CD14-positive monocyte (primary cell): ENCODE measurements at regions not wholly inside any gene's neighbourhood (a gene's known extent, or its start where the extent isn't known, plus 50 kb on each side); places are given as distances from the start of the nearest gene placed in this dataset.

Source experiments
- DNase-seq, 3 donors: peaks; one replicate each; pipeline ENCODE4 v3.0.0-alpha.2; 2011 to 2022
- H2AFZ ChIP-seq: 2 replicates; pipeline ENCODE4 v1.6.0; 2012; ENCODE audit warnings: mild to moderate bottlenecking, low read depth, low read length, inconsistent platforms; ENCODE audit not compliant: insufficient read depth, poor library complexity, severe bottlenecking
- H3K27ac ChIP-seq, 2 donors: 1 replicate in 1 of 2; 2 replicates in 1 of 2; pipeline ENCODE4 v1.5.1; 2012 to 2013; ENCODE audit warnings: low read length in 2 of 2, control low read depth in 1 of 2, inconsistent platforms in 1 of 2, low read depth in 1 of 2, mild to moderate bottlenecking in 1 of 2
- H3K27me3 ChIP-seq, 2 donors: one replicate each; pipeline versions ENCODE4 v1.6.0 to v1.6.1; 2011 to 2013; ENCODE audit warnings: low read length in 2 of 2; ENCODE audit not compliant: control insufficient read depth in 2 of 2, insufficient read depth in 2 of 2
- H3K36me3 ChIP-seq, 2 donors: replicated peaks in 1 of 2; 1 replicate in 1 of 2; 2 replicates in 1 of 2; pipeline versions ENCODE4 v1.5.1 to v1.6.1; 2012 to 2013; ENCODE audit warnings: low read length in 2 of 2, control low read depth in 1 of 2, inconsistent platforms in 1 of 2, mild to moderate bottlenecking in 1 of 2; ENCODE audit not compliant: insufficient read depth in 2 of 2, control insufficient read depth in 1 of 2
- H3K4me1 ChIP-seq, 2 donors: 1 replicate in 1 of 2; 2 replicates in 1 of 2; pipeline versions ENCODE4 v1.5.1 to v1.6.1; 2012 to 2013; ENCODE audit warnings: low read length in 2 of 2, control low read depth in 1 of 2, inconsistent platforms in 1 of 2, mild to moderate bottlenecking in 1 of 2, moderate library complexity in 1 of 2; ENCODE audit not compliant: insufficient read depth in 2 of 2, control insufficient read depth in 1 of 2
- H3K4me2 ChIP-seq: replicated peaks from 2 replicates; pipeline ENCODE3; 2012; ENCODE audit warnings: low read length, moderate library complexity, mild to moderate bottlenecking; ENCODE audit not compliant: poor library complexity, severe bottlenecking; ENCODE audit errors: extremely low read depth
- H3K4me3 ChIP-seq, 3 experiments: fragments of 200-600 bp in 1 of 3; sonication (generic) in 1 of 3; replicated peaks in 1 of 3; 1 replicate in 2 of 3; 2 replicates in 1 of 3; pipeline ENCODE4 v1.5.1; 2011 to 2013; ENCODE audit warnings: low read length in 3 of 3, mild to moderate bottlenecking in 3 of 3, control low read depth in 2 of 3, low read depth in 2 of 3, inconsistent platforms in 1 of 3, moderate library complexity in 1 of 3
- H3K79me2 ChIP-seq: 2 replicates; pipeline ENCODE4 v1.6.0; 2012; ENCODE audit warnings: mild to moderate bottlenecking, control low read depth, inconsistent platforms, low read length, moderate library complexity; ENCODE audit not compliant: insufficient read depth
- H3K9ac ChIP-seq: 2 replicates; pipeline ENCODE4 v1.6.0; 2017; ENCODE audit warnings: low read length, mild to moderate bottlenecking; ENCODE audit not compliant: insufficient read depth, poor library complexity, severe bottlenecking
- H3K9me3 ChIP-seq, 2 donors: replicated peaks in 1 of 2; 1 replicate in 1 of 2; 2 replicates in 1 of 2; pipeline versions ENCODE4 v1.5.1 to v1.6.1; 2012 to 2013; ENCODE audit warnings: low read length in 2 of 2, control low read depth in 1 of 2; ENCODE audit not compliant: control insufficient read depth in 1 of 2, insufficient read depth in 1 of 2
- H4K20me1 ChIP-seq: 2 replicates; pipeline ENCODE4 v1.6.0; 2012; ENCODE audit warnings: mild to moderate bottlenecking, low read length, control low read depth, moderate library complexity; ENCODE audit not compliant: insufficient read depth
- H3K27ac Mint-ChIP-seq, 7 donors: one replicate each; pipeline ENCODE4 v1.8.0; 2020; ENCODE audit warnings: mild to moderate bottlenecking in 7 of 7, mixed read lengths in 7 of 7, moderate library complexity in 6 of 7, inconsistent platforms in 2 of 7
- H3K27me3 Mint-ChIP-seq, 3 donors: one replicate each; pipeline ENCODE4 v1.8.0; 2021 to 2022; ENCODE audit warnings: low read depth in 3 of 3, mild to moderate bottlenecking in 3 of 3, mixed read lengths in 3 of 3, moderate library complexity in 3 of 3, inconsistent platforms in 1 of 3
- H3K36me3 Mint-ChIP-seq, 2 donors: one replicate each; pipeline ENCODE4 v1.8.0; 2020; ENCODE audit warnings: mixed read lengths in 2 of 2, inconsistent platforms in 1 of 2, mild to moderate bottlenecking in 1 of 2
- H3K4me1 Mint-ChIP-seq: one replicate; pipeline ENCODE4 v1.8.0; 2020; ENCODE audit warnings: mild to moderate bottlenecking, mixed read lengths
- H3K4me3 Mint-ChIP-seq, 2 donors: one replicate each; pipeline ENCODE4 v1.8.0; 2020; ENCODE audit warnings: mild to moderate bottlenecking in 2 of 2, mixed read lengths in 2 of 2, moderate library complexity in 1 of 2
- H3K9me3 Mint-ChIP-seq, 7 donors: one replicate each; pipeline ENCODE4 v1.8.0; 2020 to 2022; ENCODE audit warnings: mixed read lengths in 7 of 7, mild to moderate bottlenecking in 6 of 7, moderate library complexity in 6 of 7, inconsistent platforms in 2 of 7
- CTCF ChIP-seq: fragments of 200-600 bp; IDR thresholded peaks from one replicate; pipeline ENCODE4 v1.8.0; 2022; ENCODE audit warnings: antibody characterized with exemption, mild to moderate bottlenecking
- WGBS: methylation state at CpG from one replicate; pipeline ENCODE4 v1.1.5; 2013; ENCODE audit warnings: missing lambda C conversion rate; ENCODE audit not compliant: insufficient coverage; 5-methylcytosine and 5-hydroxymethylcytosine counted together
- intact Hi-C, 2 donors: fragments of 100-400 bp; cut with micrococcal nuclease; formaldehyde crosslinking; loops; one replicate each; pipeline versions ENCODE4 v1.15.0 to v1.15.1; 2023

GRCh38 chr7:47097431-47097830, 484.5 kb downstream of the TNS3 start:
- no peak overlapping the region for H3K4me2 ChIP-seq
- peaks cover 3 to 7% of the 10 kb centered on the region in 2 donors for H3K4me1 ChIP-seq
- Mint-ChIP-seq H3K27me3 (peaks cover 1 to 6% (median 4%) of the 10 kb centered on the region in 3 donors), H3K9me3 (peaks cover 0 to 2% (median 0%) of the 10 kb centered on the region in 7 donors), H3K36me3 (no peaks in the 10 kb centered on the region), H3K27ac (no peak overlapping the region), H3K4me1 (peaks cover 7% of the 10 kb centered on the region), H3K4me3 (no peak overlapping the region)
- no peak for TF ChIP-seq CTCF
- H2AFZ ChIP-seq = no peak overlapping the region
- no peak overlapping the region for H3K9ac ChIP-seq
- no peak overlapping the region for H3K4me3 ChIP-seq
- no peaks in the 10 kb centered on the region for H3K79me2 ChIP-seq
- H3K9me3 ChIP-seq = no peaks in the 10 kb centered on the region
- intact Hi-C loops = no loop called here
- no peaks in the 10 kb centered on the region for H3K27me3 ChIP-seq
- no peak for DNase-seq
- no peaks in the 10 kb centered on the region for H3K36me3 ChIP-seq
- 100% methylated on average over 1 of the region's 2 CpGs for WGBS
- H3K27ac ChIP-seq = no peak overlapping the region
- H4K20me1 ChIP-seq = no peaks in the 10 kb centered on the region

GRCh38 chr7:47095946-47096345, 486.0 kb downstream of the TNS3 start:
- 82% methylated on average over 1 of the region's 1 CpG for WGBS
- no peak overlapping the region for H3K27ac Mint-ChIP-seq
- no peak overlapping the region for H3K9ac ChIP-seq
- no peak overlapping the region for H3K4me3 Mint-ChIP-seq
- H3K79me2 ChIP-seq = no peaks in the 10 kb centered on the region
- peaks cover 0 to 2% (median 0%) of the 10 kb centered on the region in 7 donors for H3K9me3 Mint-ChIP-seq
- no peaks in the 10 kb centered on the region for H3K4me1 ChIP-seq
- peaks cover 1 to 6% (median 5%) of the 10 kb centered on the region in 3 donors for H3K27me3 Mint-ChIP-seq
- H3K27ac ChIP-seq = no peak overlapping the region
- peaks cover 2% of the 10 kb centered on the region for H3K4me1 Mint-ChIP-seq
- H3K9me3 ChIP-seq = no peaks in the 10 kb centered on the region
- no peak overlapping the region for H2AFZ ChIP-seq
- no peaks in the 10 kb centered on the region for H4K20me1 ChIP-seq
- TF ChIP-seq CTCF = no peak
- H3K36me3 Mint-ChIP-seq = no peaks in the 10 kb centered on the region
- H3K27me3 ChIP-seq = no peaks in the 10 kb centered on the region
- H3K4me3 ChIP-seq = no peak overlapping the region
- H3K4me2 ChIP-seq = no peak overlapping the region
- no peaks in the 10 kb centered on the region for H3K36me3 ChIP-seq
- intact Hi-C loops = no loop called here
- no peak for DNase-seq
